ENCODE measurements at regions not wholly inside any gene's neighbourhood (a gene's known extent, or its start where the extent isn't known, plus 50 kb on each side); places are given as distances from the start of the nearest gene placed in this dataset.

GRCh38 chr1:222279591-222279990, 268.3 kb downstream of the HHIPL2 start:
- H2BK15ac ChIP-seq (ENCODE audit: low read depth, low read length), result no peak overlapping the region
- H3K27me3 ChIP-seq (ENCODE audit: insufficient read depth, low read length), result no peaks in the 10 kb centered on the region
- no peak overlapping the region for H2BK12ac ChIP-seq (ENCODE audit: insufficient read length, low read depth, low read length)
- no peak overlapping the region for H3T11ph ChIP-seq (ENCODE audit: low read length)
- H3K23ac ChIP-seq (ENCODE audit: insufficient read length, low read depth, low read length), result no peak overlapping the region
- Mint-ChIP-seq H3K27me3 (ENCODE audit: low read depth) (no peaks in the 10 kb centered on the region; the same call in 1 of the 2 replicates), H3K36me3 (ENCODE audit: insufficient read depth in 1 of 3, low read depth in 3 of 3) (no peaks in the 10 kb centered on the region), H3K4me1 (no peaks in the 10 kb centered on the region), H3K9me3 (peaks cover 2 to 3% of the 10 kb centered on the region in 2 experiments; a peak in 2 of 5 replicates), H3K27ac (no peak overlapping the region), H3K4me3 (no peak overlapping the region)
- no peak overlapping the region for H3K18ac ChIP-seq (ENCODE audit: insufficient read length, low read depth, low read length)
- no CpG with 5 or more reads among the region's 3 CpGs for WGBS (ENCODE audit: extremely low coverage, insufficient read length, low lambda C conversion rate)
- no peak overlapping the region for H3K4me2 ChIP-seq (ENCODE audit: insufficient read depth, insufficient read length, low read length)
- H3K9ac ChIP-seq (ENCODE audit: extremely low read depth, insufficient read length, low read length), result no peak overlapping the region
- H3K9me3 ChIP-seq (ENCODE audit: control insufficient read depth, low read depth, low read length), result no peaks in the 10 kb centered on the region
- H3K23me2 ChIP-seq (ENCODE audit: insufficient read length, low read depth, low read length, poor library complexity, severe bottlenecking), result no peaks in the 10 kb centered on the region
- H3K4ac ChIP-seq (ENCODE audit: low read depth, low read length), result no peak overlapping the region
- no peaks in the 10 kb centered on the region for H3K79me1 ChIP-seq (ENCODE audit: insufficient read depth, low read depth, low read length, poor library complexity, severe bottlenecking)
- H4K91ac ChIP-seq (ENCODE audit: insufficient read length, low read depth, low read length), result no peak overlapping the region
- H2BK20ac ChIP-seq (ENCODE audit: low read depth, low read length, poor library complexity, severe bottlenecking), result no peak overlapping the region
- no peak overlapping the region for H2AK5ac ChIP-seq (ENCODE audit: insufficient read length, low read length)
- no peak overlapping the region for H4K8ac ChIP-seq (replicated peaks; ENCODE audit: insufficient read length, low read depth, low read length)
- no peaks in the 10 kb centered on the region for H3K4me1 ChIP-seq (ENCODE audit: insufficient read depth, low read length)
- no peaks in the 10 kb centered on the region for H3K79me2 ChIP-seq (ENCODE audit: insufficient read depth, low read length)
- no peak for DNase-seq
- H2AFZ ChIP-seq (ENCODE audit: low read length), result no peak overlapping the region
- no peak overlapping the region for H3K56ac ChIP-seq (ENCODE audit: insufficient read length, low read depth, low read length)
- H3K27ac ChIP-seq (ENCODE audit: insufficient read length, low read depth, low read length), result no peak overlapping the region
- H2BK120ac ChIP-seq (ENCODE audit: low read depth, low read length, poor library complexity, severe bottlenecking), result no peak overlapping the region
- no peaks in the 10 kb centered on the region for H4K20me1 ChIP-seq (ENCODE audit: control insufficient read depth, insufficient read depth, insufficient read length)
- no peak overlapping the region for H2BK5ac ChIP-seq (ENCODE audit: insufficient read length, low read length)
- H4K5ac ChIP-seq (ENCODE audit: insufficient read length, low read depth, low read length), result no peak overlapping the region
- H3K14ac ChIP-seq (ENCODE audit: insufficient read depth, low read length), result no peak overlapping the region
- no peak for TF ChIP-seq CTCF (conservative IDR thresholded peaks at IDR 0.05)
